Activated T-helper 1 cell treated with anti-CD3 and anti-CD28 coated beads, Interleukin-12 subunit alpha, Interleukin-12 subunit beta, Interleukin-2, Interleukin-4 antibody, amounts not matched to agents 30 ng/mL and 10 ng/mL and 1 ng/mL, durations not matched to agents 14 hours and 24 hours and 36 hours (primary cell): ENCODE measurements at regions not wholly inside any gene's neighbourhood (a gene's known extent, or its start where the extent isn't known, plus 50 kb on each side); places are given as distances from the start of the nearest gene placed in this dataset.

Experiments
- DNase-seq: peaks from one replicate; pipeline ENCODE4 v3.0.0; 2021; ENCODE audit warnings: low spot score
- H3K27ac Mint-ChIP-seq: one replicate; pipeline ENCODE4 v1.8.0; 2021; ENCODE audit warnings: mild to moderate bottlenecking, mixed read lengths
- H3K27me3 Mint-ChIP-seq: one replicate; pipeline ENCODE4 v1.8.0; 2022; ENCODE audit warnings: mild to moderate bottlenecking, moderate library complexity, mixed read lengths; ENCODE audit not compliant: insufficient read depth
- H3K36me3 Mint-ChIP-seq: one replicate; pipeline ENCODE4 v1.8.0; 2021; ENCODE audit warnings: low read depth, mixed read lengths
- H3K4me1 Mint-ChIP-seq: one replicate; pipeline ENCODE4 v1.8.0; 2021; ENCODE audit warnings: low read depth, mixed read lengths
- H3K4me3 Mint-ChIP-seq: one replicate; pipeline ENCODE4 v1.8.0; 2021; ENCODE audit warnings: mild to moderate bottlenecking, moderate library complexity, mixed read lengths
- H3K9me3 Mint-ChIP-seq: one replicate; pipeline ENCODE4 v1.8.0; 2021; ENCODE audit warnings: mixed read lengths
- intact Hi-C: fragments of 100-400 bp; cut with micrococcal nuclease; formaldehyde crosslinking; loops from one replicate; pipeline ENCODE4 v1.15.1; 2024

GRCh38 chr13:105538346-105538745, 997.1 kb downstream of the EFNB2 start:
- no peaks in the 10 kb centered on the region for H3K9me3 Mint-ChIP-seq
- no peaks in the 10 kb centered on the region for H3K27me3 Mint-ChIP-seq
- H3K4me1 Mint-ChIP-seq, result no peaks in the 10 kb centered on the region
- no peak overlapping the region for H3K4me3 Mint-ChIP-seq
- H3K36me3 Mint-ChIP-seq, result no peaks in the 10 kb centered on the region
- no peak overlapping the region for H3K27ac Mint-ChIP-seq
- DNase-seq, result no peak
- intact Hi-C loops, result no loop called here

GRCh38 chr13:105537113-105537512, 998.3 kb downstream of the EFNB2 start:
- H3K27me3 Mint-ChIP-seq, result no peaks in the 10 kb centered on the region
- no peak for DNase-seq
- no peak overlapping the region for H3K27ac Mint-ChIP-seq
- H3K36me3 Mint-ChIP-seq, result no peaks in the 10 kb centered on the region
- intact Hi-C loops, result no loop called here
- no peak overlapping the region for H3K4me3 Mint-ChIP-seq
- no peaks in the 10 kb centered on the region for H3K4me1 Mint-ChIP-seq
- H3K9me3 Mint-ChIP-seq, result no peaks in the 10 kb centered on the region

DNA sequence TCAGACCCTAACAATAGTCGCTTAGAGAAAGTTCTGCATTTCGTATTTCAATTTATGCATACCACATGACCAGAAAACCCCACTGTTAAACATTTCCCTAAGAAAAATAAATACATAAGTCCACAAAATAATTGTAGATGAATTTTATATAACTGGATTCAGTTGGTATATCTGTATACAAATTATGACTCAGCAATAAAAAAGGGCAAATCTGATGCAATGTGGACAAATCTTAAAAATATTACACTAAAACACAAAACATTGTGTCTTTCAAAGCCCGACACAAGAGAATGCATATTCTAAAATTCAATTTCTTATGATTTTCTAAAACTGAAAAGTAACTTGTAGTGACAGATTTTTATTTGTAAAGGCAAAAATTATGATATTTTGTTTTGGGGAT, 1005.0 kb downstream of the EFNB2 start:
- Mint-ChIP-seq H3K27ac (no peak overlapping the region), H3K4me1 (no peaks in the 10 kb centered on the region), H3K4me3 (no peak overlapping the region), H3K9me3 (no peaks in the 10 kb centered on the region), H3K36me3 (no peaks in the 10 kb centered on the region), H3K27me3 (no peaks in the 10 kb centered on the region)
- intact Hi-C loops, result no loop called here
- DNase-seq, result no peak

- Mint-ChIP-seq H3K9me3 (no peaks in the 10 kb centered on the region), H3K4me3 (no peak overlapping the region), H3K27me3 (no peaks in the 10 kb centered on the region), H3K36me3 (no peaks in the 10 kb centered on the region), H3K27ac (no peak overlapping the region), H3K4me1 (no peaks in the 10 kb centered on the region)
- intact Hi-C loops, result no loop called here
- no peak for DNase-seq
These were observed 1008.3 kb downstream of the EFNB2 start for GRCh38 chr13:105527127-105527526.

DNA sequence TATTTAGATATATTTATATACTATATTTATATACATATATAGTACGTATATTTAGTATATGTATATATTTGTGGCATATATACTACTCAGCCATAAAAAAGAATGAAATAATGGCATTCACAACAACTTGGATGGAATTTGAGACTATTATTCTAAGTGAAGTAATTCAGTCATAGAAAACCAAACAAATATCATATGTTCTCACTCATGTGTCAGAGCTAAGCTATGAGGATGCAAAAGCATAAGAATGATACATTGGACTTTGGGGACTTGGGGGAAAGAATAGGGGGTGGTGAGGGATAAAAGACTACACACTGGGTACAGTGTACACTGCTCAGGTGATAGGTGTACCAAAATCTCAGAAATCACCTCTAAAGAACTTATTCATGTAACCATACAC, 1015.7 kb downstream of the EFNB2 start:
- intact Hi-C loops, result loop anchor here (10.0 kb wide), 1 partner anchor 1015 kb away; the partner anchor contains the start of gene EFNB2
- Mint-ChIP-seq H3K27me3 (no peaks in the 10 kb centered on the region), H3K27ac (no peak overlapping the region), H3K36me3 (no peaks in the 10 kb centered on the region), H3K4me1 (no peaks in the 10 kb centered on the region), H3K4me3 (no peak overlapping the region), H3K9me3 (no peaks in the 10 kb centered on the region)
- no peak for DNase-seq

- Mint-ChIP-seq H3K9me3 (no peaks in the 10 kb centered on the region), H3K27me3 (no peaks in the 10 kb centered on the region), H3K27ac (no peak overlapping the region), H3K36me3 (no peaks in the 10 kb centered on the region), H3K4me1 (no peaks in the 10 kb centered on the region), H3K4me3 (no peak overlapping the region)
- DNase-seq, result no peak
- intact Hi-C loops, result loop anchor here (10.0 kb wide), 1 partner anchor 1017 kb away; the partner anchor contains the start of gene EFNB2
These were observed 1017.4 kb downstream of the EFNB2 start for GRCh38 chr13:105518086-105518485.

DNA sequence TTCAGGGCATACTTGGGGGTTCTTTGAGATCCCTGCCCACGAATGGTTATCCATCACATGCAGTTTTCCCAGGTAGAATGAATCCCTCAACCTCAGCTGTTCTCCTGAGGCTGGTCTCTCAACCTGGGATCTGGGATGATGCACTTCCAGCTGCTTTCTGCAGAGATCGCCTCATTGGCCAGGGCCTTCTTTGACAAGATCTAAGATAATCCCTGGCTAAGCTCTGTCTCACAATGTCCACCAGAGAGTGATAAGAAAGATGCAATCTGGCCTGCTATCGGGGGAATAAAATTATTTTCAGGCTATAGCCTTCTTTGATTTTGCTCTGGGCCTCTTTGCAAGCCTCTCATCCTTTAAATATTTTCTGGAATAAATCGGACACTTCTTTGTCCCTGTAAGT, 1021.1 kb downstream of the EFNB2 start:
- Mint-ChIP-seq H3K27ac (no peak overlapping the region), H3K9me3 (no peaks in the 10 kb centered on the region), H3K36me3 (no peaks in the 10 kb centered on the region), H3K27me3 (no peaks in the 10 kb centered on the region), H3K4me3 (no peak overlapping the region), H3K4me1 (no peaks in the 10 kb centered on the region)
- intact Hi-C loops, result loop anchor here (10.0 kb wide), 1 partner anchor 1020 kb away; the partner anchor contains the start of gene EFNB2
- DNase-seq, result no peak

DNA sequence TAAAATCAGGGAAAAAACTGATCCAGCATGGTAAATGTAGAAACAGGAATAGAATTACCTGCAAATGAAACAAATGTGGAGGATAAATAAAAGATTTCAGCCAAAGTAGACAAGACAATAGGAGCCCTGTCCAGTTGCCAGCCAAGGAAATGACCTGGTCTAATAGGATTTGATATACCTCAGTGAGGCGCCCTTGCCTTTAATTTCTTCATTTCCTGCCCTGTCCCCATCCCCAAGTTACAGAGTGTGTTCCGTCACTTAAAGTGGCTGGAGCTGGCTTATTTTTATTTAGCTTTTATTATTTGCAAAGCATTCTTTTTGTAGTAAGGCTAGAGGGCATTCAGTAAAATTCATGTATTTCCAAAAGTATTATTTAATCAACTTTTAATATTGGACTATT, 1022.0 kb downstream of the EFNB2 start:
- Mint-ChIP-seq H3K4me3 (no peak overlapping the region), H3K27ac (no peak overlapping the region), H3K36me3 (no peaks in the 10 kb centered on the region), H3K27me3 (no peaks in the 10 kb centered on the region), H3K4me1 (no peaks in the 10 kb centered on the region), H3K9me3 (no peaks in the 10 kb centered on the region)
- intact Hi-C loops, result loop anchor here (10.0 kb wide), 1 partner anchor 1021 kb away; the partner anchor contains the start of gene EFNB2
- DNase-seq, result no peak

GRCh38 chr13:105509981-105510762, 1025.3 kb downstream of the EFNB2 start:
- Mint-ChIP-seq H3K9me3 (no peaks in the 10 kb centered on the region), H3K36me3 (no peaks in the 10 kb centered on the region)
- no peak for DNase-seq

GRCh38 chr13:105506463-105506862, 1029.0 kb downstream of the EFNB2 start:
- Mint-ChIP-seq H3K36me3 (no peaks in the 10 kb centered on the region), H3K9me3 (no peaks in the 10 kb centered on the region), H3K27me3 (no peaks in the 10 kb centered on the region), H3K4me3 (no peak overlapping the region), H3K4me1 (no peaks in the 10 kb centered on the region), H3K27ac (no peak overlapping the region)
- intact Hi-C loops, result no loop called here
- no peak for DNase-seq

More at GRCh38 chr13:105509981-105510762, 1025.3 kb downstream of the EFNB2 start:
- Mint-ChIP-seq H3K4me3 (no peak overlapping the region), H3K4me1 (no peaks in the 10 kb centered on the region), H3K27ac (no peak overlapping the region), H3K27me3 (no peaks in the 10 kb centered on the region)
- intact Hi-C loops, result loop anchor here (10.0 kb wide), 1 partner anchor 1025 kb away; the partner anchor contains the start of gene EFNB2

DNA sequence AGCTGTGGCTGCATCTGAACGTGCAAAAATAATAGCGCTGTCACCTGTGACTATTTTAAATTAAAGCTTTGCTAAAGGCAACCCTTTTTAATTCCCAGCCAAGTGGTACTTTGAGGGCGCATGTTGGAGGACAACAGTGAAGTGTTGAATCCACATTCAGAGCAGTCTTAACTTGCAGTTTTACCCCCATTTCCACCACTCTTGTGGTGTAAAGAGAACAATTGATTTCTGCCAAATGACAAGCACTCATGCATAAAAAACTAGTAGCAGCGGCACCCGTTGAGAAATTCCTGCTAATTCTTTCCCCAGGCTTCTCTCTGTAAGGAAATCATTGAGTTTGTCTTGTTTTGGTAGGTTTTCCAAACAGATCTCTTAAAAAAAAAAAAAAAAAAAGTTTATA, 1033.3 kb downstream of the EFNB2 start:
- Mint-ChIP-seq H3K4me1 (no peaks in the 10 kb centered on the region), H3K27ac (no peak overlapping the region), H3K36me3 (no peaks in the 10 kb centered on the region), H3K9me3 (no peaks in the 10 kb centered on the region), H3K4me3 (no peak overlapping the region), H3K27me3 (no peaks in the 10 kb centered on the region)
- DNase-seq, result no peak
- intact Hi-C loops, result no loop called here

- intact Hi-C loops, result no loop called here
These were observed 1037.9 kb downstream of the EFNB2 start for GRCh38 chr13:105497597-105497996.

GRCh38 chr13:105492216-105492615, 1043.2 kb downstream of the EFNB2 start:
- intact Hi-C loops, result no loop called here
- Mint-ChIP-seq H3K9me3 (no peaks in the 10 kb centered on the region), H3K27me3 (no peaks in the 10 kb centered on the region), H3K36me3 (no peaks in the 10 kb centered on the region), H3K27ac (no peak overlapping the region), H3K4me1 (no peaks in the 10 kb centered on the region), H3K4me3 (no peak overlapping the region)
- DNase-seq, result no peak

More at GRCh38 chr13:105497597-105497996, 1037.9 kb downstream of the EFNB2 start:
- no peaks in the 10 kb centered on the region for H3K4me1 Mint-ChIP-seq
- H3K9me3 Mint-ChIP-seq, result no peaks in the 10 kb centered on the region
- no peaks in the 10 kb centered on the region for H3K27me3 Mint-ChIP-seq
- no peak overlapping the region for H3K4me3 Mint-ChIP-seq
- DNase-seq, result no peak
- no peak overlapping the region for H3K27ac Mint-ChIP-seq
- no peaks in the 10 kb centered on the region for H3K36me3 Mint-ChIP-seq
